ENCODE measurements at regions not wholly inside any gene's neighbourhood (a gene's known extent, or its start where the extent isn't known, plus 50 kb on each side); places are given as distances from the start of the nearest gene placed in this dataset.
"Not testable (repeated sequence)": the region's sequence is repeated elsewhere in the genome, so short reads cannot be mapped to it uniquely, and the experiment has no call there.

DNA sequence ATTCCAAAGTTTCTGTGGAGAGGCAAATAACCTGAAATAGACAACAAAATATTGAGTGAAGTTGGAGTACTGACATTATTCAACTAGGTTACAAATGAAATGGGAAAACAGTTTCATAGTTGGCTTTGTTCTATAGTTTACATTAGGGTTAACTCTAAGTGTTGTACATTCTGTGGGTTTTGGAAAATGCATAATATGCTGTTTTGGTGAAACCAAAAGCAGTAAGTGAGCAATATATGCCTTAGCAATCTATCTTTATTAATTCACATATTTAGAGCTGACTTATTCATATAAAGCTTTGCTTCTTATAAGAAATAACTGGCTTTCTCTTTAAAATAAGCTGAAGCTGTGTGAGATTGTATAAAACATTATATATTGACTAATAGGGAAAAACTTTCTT lies 157.5 kb upstream of the AHI1 start:
- no peak for DNase-seq (ENCODE audit: low read depth)

DNA sequence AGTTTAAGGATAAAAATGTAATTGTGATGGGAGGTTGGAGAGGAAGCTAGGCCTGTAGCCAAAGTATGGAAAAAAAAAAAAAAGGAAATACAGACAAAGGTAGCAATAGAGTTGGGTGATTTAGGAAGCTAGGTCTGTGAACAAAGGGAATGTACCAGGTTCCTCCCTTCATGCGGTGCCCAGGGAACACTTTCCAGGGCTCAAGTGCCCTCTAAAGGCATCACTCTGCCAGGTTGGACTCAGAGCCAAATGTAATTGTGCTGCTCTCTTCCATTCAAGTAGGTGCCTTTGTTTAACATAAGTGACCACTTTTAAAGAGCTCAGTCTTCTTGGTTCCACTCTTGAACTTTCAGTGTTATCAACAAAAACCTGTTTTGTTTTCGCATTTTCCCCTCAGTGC lies 159.7 kb upstream of the AHI1 start:
- no peak for DNase-seq (ENCODE audit: low read depth)

DNA sequence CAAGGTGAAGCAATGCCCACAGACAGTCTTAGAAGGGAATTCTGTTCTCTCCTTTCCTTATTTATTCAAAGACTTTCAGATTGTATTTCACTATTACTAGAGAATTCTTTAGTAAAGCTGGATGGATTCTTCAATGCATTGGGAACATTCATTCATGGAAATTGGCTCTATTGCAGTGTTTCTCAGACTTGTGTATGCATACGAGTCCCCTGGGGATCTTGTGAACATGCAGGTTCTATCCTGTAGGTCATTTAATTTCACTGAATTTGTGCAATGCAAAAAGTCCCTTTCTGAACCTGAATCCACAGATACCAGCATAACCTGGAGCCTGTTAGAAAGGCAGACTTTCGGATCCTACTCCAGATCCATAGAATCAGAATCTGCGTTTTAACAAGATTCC lies 160.9 kb upstream of the AHI1 start:
- DNase-seq (ENCODE audit: low read depth): no peak

DNA sequence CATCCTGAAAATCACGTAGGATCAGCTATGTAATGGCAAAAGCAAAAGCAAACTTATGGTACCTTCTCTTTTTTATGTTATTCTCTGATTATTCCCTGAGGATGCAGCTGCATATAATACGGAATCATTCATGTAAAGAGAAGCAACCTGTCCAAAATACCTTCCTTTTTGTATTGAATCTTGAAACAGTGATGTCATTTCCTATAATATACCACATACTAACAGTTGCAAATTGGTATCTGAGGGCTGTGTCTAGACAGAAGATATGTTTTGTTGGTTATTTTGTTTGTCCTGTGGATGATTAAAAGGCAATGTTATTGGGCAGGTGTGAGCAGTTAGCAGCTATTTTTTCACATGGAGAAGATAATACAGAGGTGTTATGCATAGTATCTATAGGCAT lies 161.4 kb upstream of the AHI1 start:
- DNase-seq (ENCODE audit: low read depth): no peak

DNA sequence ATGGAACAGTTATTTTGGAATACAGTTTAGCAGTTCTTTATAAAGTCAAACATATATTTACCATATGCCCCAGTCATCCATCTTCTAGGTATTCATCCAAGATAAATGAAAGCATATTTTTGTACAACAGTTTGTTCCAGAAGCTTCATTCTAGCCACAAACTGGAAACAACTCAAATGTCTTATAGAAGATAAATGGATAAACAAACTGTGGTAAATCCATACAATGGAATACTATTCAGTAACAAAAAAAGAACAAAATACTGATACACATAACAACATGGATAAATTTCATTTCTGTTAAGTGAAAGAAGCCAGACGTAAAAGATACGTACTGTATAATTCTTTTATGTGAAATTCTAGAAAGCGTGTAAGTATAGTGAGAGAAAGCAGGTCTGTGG lies 167.0 kb upstream of the AHI1 start:
- no peak for DNase-seq (ENCODE audit: low read depth)

DNA sequence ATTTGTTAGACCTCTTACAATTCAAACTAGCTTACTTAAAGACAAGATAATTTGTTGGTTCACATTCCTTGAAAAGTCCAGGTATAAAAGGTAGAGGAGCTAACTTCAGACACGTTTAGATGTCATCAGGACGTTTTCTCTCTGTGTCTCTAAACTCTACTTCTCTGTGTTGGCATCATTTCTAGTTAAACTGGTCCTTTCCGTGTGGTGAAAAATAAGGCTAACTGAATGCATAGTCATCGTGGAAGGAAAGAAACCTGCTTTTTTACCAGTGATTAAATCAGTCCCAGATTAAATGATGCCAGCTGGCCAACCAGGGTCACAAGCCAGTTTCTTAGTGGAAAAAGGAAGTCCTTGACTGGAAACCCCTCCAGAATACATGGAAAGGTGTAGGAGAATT lies 168.4 kb upstream of the AHI1 start:
- DNase-seq (ENCODE audit: low read depth): no peak

DNA sequence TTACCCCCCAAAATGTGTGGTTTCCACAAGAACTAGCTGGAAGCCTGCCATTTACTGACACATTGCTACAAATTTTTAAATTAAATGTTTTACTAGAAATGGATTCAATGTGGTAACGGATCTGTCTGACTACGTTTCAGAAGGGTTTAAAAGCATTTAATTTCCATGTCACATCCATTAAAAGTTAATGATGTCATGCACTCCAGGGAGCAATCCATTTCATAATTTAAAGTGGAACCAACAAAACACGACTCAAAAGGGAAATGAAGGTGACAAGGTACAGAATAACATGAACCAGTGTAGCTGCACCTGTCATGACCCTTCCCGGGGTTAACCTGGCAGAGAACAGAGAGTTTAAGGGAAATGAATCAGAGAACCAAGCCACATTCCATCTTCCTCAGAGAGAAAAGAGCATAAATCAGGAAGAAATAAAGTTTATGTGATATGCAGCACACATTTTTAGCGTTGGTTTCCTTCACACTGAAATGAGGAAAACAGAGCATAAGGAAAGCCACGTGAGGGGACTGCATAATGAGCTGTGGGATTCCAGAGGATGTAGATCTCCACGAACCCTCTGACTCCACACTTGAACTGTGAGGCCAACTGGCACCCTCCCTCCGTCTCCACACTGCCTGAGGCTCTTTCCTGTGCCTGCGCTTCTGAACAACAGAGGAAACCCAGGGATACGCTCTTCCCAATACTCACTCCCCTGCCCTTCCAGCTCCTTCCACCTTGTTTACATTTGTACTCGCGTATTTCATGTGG lies 170.3 kb upstream of the AHI1 start:
- no peak for DNase-seq (ENCODE audit: low read depth)

DNA sequence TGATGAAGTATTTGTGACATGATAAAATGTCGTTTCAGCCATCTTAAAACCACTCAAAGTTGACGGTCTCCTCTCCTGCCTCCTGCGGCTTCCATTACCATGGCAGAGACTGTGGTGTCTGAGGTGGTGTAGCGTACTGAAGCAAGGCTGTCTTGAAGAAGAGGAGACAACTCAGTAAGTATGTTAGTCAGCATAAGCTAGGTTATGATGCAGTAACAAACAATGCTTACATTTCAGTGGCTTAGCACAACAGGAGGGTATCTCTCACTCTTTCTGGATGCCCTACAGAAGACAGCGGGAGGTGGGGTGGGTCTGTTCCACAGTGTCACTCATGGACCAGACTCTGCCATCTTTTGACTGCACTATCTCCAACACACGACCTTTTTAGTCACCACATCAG lies 174.7 kb upstream of the AHI1 start:
- no peak for DNase-seq (ENCODE audit: low read depth)

DNA sequence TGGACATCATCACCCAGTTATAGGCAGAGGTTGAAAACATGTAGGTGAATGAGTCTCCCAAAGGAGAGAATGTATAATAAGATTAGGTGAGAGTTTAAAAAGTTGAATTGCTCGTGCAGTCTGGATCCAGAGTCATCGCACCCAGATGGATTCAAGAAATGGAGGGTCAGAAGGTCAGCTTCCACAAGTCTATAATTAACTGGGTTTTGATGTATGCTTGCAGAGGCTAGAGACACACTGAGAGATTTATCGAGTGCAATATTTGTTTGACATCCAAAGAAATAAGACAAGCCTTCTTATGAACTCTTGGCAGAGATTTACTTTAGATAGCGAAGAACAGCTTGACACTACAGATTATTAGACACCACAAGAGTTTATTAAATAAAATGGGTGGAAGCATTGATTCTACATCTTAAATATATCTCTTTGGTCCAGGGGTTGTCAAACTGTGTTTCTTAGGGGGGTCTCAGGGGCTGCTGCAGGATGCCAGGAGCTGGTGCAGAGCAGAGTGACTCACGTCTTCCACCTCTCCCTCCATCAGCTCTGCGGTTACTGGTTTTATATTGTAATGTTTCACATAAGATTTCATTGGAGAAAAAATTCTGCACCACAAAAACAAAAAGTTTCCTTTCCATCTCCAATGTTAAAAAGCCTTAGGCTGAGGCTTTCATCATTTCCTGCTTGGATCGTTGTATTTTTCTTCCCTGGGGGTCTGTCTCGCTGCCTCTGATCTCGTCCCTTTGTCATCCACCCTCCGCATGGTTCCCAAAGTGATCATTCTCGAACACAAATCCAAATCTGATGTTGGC lies 176.2 kb upstream of the AHI1 start:
- DNase-seq (ENCODE audit: low read depth): no peak

DNA sequence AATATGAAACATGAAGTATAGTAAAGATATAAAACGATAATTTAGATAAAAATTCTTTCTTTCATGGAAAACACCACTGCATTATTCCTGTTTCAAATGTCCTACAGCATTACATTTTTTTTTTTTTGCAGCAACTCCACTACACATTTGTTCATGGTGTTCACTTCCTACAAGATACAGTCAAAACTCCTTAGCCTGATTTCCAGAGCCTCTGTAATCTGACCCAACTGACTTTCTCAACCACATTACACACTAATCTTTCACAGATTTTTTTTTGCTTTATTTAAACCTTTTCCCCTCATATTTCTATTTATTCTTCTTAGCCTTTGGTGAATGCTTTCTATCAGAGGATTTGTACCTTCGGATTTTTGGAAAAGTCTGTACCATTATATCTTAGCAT lies 176.5 kb upstream of the PDE7B start:
- no peak for DNase-seq (ENCODE audit: low read depth)

DNA sequence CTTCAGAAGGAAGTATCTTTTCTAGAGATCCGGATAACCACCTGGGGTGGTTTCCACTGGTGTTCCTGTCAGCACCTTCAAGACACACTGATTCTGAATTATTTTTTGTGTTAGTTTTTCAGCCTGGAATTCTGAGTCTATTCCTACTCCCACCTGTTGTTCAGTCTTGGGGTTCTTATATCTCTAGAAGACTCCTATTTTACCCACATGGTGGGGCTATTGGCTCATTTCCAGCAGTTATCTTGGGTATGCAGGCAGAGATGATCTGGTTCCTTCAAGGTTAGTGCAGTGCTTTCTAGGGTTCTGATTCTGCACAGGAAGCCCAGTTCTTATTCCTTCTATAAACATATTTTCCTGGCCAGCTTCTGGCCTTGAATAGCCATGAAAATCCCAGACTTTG lies 175.6 kb upstream of the PDE7B start:
- no peak for DNase-seq (ENCODE audit: low read depth)

DNA sequence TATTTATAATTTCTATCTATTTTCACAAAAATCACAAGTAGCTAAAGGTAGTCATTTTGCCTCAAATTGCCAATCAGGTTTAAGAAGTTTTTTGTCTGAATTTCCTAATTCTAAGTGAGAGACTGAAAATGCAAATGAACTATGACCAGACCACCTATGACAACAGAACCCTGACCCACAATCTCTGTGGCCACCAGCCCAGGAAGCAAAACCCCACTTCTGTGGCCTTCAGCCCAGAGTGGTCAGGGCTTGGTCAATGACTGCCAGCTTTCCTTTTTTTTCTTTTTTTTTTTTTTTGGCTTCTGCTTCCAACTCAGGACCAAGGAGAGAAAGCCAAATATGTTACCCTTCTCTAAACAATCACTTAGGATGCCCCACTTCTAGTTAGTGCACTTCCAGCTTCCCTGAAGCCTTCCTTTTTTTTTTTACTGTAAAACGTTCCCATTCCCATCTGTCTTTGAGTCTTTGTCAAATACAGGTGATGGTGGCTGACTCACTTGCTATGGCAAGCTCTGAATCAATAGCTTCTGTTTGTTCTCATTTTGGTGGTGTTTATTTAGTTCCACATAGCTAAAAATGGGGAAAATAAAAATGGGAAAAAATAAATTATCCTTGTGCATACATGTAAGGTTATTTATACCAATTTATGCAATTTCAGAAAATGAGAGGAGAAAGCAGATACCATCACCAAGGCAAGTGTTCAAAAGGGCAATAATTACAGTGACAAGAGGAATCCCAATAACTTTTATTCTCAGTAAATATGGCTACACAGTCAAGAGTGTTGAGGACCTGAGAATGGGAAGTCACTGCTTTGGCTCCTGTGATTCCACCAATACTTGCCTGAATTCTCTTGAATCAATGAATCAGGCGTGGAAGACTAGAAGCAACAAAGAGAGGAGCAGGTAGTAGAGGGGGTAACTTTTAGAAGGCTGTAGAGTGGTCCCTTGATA lies 170.3 kb upstream of the PDE7B start:
- DNase-seq (ENCODE audit: low read depth): no peak

DNA sequence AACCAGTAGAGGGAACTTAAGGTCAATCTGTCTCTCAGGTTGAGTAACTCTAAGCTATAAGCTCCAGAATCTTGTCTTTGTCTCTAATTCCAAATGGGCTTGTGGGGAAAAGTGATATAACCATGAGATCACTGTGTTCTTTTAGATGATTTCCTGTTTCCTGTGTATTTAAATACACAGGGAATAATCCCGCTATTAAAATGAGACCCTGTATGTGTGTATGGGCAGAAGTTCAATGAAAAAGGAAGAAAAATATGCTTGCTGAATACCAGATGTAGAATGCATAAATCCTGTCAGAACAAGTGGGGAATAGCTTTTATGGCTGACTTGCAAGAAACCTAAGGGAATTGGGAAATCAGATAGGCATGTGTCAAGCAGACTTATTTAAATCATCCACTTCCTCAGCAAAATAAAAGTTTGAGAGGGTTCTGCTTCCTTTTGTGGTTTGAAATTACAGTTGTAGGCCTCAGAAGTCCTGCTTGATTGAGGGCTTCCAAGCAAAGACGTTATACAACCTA lies 164.7 kb upstream of the PDE7B start:
- DNase-seq (ENCODE audit: low read depth): no peak

DNA sequence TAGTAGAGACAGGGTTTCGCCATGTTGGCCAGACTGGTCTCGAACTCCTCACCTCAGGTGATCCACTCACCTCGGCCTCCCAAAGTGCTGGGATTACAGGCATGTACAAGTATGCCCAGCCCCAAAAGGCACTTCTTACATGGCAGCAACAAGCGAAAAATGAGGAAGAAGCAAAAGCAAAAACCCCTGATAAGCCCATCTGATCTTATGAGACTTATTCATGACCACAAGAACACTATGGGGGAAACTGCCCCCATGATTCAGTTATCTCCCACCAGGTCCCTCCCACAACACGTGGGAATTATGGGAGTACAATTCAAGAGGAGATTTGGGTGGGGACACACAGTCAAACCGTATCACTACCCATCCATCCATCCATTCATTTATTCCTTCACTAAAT lies 163.0 kb upstream of the PDE7B start:
- DNase-seq (ENCODE audit: low read depth): not testable (repeated sequence)

DNA sequence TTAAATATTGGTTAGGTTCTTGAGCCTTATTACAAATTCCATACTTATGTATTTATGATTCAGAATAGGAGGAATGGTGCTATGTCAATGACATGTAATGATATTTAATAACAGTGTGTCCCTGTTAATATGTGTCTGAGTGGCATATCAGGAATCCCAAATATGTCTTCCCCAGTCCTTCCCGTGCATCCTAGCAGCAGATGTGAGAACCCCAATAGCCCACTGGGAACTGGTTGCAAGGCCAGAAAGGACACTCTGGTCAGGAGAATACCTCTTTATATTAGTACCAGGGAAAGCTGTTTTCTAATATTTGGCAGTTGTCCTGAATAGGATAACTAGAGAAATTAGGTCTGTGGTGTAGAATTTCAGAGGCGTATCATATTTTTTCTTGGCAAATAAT lies 159.1 kb upstream of the PDE7B start:
- no peak for DNase-seq (ENCODE audit: low read depth)

DNA sequence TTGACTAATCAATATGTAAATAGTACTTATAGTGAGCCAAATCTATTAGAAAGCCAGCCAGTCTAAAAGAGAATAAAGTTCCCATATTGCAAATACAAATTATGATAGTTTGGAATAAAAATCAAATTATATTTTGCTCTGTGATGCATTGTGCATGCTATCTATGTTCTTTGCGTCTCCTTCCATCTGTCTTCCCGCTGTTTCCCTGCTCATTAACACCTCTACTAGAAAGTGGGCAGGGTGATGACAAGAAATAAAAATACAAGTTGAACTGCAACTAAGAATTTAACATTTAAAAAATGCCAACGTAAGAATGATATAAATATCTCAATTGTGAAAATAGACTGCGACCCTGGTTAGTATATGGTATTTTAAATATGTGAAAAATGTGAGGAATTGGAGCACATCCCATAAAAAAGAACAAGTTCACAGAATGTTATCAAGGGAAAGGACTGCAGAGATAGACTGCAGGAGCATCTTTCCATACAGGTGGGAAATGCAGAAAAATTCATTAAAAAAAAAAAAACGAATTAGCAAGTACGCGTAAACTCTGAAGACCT lies 157.6 kb upstream of the PDE7B start:
- DNase-seq (ENCODE audit: low read depth): no peak

DNA sequence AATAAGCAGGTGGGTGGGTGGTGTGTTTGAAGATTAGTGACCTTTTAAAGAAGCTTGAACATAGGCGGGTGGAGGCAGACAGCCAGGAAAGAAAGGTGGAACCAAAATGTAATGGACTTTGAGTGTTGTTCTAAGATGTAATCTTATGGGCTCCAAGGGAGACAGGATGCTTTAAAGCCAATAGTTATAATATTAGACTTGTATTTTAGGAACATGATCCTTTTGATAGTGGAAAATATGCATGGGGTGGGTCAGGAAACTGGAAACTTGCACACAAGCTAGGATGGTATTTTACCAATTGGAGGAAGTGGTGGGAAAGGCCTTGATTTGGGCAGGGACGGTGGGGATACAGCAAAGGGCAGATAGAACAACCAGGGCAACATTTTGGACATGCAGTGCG lies 151.8 kb upstream of the PDE7B start:
- DNase-seq (ENCODE audit: low read depth): no peak

DNA sequence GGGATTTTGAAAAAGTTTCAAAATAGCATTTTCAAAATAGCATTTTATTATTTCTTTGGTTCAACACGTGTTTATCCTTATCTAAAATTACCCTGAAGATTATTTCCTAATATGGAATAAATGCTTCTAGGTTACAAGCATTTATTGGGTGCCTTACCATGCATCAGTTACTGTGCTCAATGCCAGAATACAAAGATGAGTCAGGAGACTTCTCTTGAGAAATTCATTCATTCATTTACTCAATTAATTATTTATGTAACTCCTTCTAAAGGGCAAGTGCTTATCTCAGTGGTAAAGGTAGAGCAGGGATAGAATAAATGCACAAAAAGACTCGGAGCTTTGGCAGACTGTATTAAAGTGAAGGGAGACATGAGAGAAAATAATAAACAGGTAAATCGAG lies 150.1 kb upstream of the PDE7B start:
- DNase-seq (ENCODE audit: low read depth): no peak

DNA sequence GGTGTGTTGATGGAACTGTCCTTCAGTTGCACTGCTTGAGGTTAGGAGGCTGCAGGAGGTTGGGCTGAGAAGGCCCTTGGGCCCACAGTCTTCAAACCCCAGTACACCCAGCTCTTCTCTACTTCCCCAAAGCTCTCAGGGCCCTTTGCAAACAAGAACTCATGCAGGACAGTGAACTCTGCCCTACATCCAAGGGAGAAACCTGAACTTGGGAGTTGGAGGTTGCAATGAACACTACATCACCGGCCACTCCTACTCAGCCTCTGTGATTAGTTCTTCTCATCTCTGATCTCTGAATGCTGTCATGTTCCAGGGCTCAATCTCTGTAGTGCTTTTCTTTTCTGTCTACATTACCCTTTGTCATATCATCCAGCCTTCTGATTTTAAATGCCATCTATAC lies 148.5 kb upstream of the PDE7B start:
- no peak for DNase-seq (ENCODE audit: low read depth)

DNA sequence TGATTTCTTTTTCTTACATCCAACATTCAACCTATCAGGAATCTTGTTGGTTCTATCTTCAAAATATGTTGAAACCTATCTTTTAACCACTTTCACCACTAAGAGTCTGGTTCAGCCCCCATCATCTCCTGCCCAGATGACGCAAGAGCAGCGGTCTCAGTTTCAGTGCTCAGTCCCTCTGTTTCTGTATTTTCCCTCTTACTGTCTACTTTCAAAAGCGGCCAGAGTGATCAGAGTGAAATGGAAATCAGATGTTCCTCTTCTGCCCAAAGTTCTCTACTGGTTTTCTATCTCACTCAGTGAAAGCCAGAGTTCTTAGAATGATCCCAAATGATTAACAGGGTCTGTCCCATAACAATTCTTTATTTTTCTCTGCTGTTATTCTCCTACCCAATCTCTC lies 147.9 kb upstream of the PDE7B start:
- no peak for DNase-seq (ENCODE audit: low read depth)

DNA sequence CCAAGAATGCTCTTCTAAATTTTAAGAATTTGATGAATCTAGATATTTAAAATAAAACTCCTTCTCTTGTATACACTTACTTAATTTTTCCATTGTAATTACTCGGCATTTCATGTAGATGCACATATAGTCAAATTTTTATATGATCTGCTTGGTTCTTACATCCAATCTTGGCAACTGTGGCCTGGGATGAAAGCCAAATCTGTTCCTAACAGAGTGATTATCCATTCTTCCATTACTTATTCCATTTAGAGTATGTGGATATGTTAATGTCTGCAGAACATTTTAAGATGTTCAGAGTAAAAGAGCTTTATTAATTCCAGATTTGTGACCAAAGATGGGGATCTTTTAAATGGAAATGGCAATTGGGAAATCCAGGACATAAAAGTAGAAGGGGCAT lies 144.1 kb upstream of the PDE7B start:
- DNase-seq (ENCODE audit: low read depth): no peak

DNA sequence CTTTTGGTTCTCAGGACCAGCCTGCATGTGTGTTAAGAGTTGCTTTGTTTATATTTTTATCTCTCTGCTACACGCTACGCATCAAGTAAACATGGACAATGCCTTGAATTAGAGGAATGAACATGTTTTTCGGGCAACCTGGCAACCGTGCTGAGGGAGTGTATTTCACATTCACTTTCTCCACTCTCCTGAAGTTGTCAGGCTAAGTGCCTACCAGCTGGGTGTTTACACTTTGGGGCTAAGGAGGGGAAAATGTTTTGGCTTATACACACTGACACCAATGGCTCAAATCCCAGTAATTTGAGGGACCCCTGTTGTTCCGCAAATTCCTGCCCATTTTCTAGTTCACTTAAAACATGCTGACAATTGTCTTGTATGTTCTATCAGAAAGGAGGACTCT lies 141.5 kb upstream of the PDE7B start:
- no peak for DNase-seq (ENCODE audit: low read depth)
